D721Med (cell line): ENCODE measurements at regions not wholly inside any gene's neighbourhood (a gene's known extent, or its start where the extent isn't known, plus 50 kb on each side); places are given as distances from the start of the nearest gene placed in this dataset.

Experiments
- DNase-seq: peaks from one replicate; pipeline ENCODE4 v3.0.0; 2011; ENCODE audit warnings: low spot score; ENCODE audit not compliant: insufficient read length
- FAIRE-seq: peaks from 2 replicates; lab custom pipeline; 2011; peaks lifted over from hg19 to GRCh38; lab: Jason Lieb, UNC
- CTCF ChIP-seq: IDR thresholded peaks from 2 replicates; pipeline ENCODE4 v1.5.1; 2012; ENCODE audit warnings: mild to moderate bottlenecking, control low read depth; ENCODE audit not compliant: insufficient read depth; ENCODE audit errors: missing control alignments

- no peak for DNase-seq
- FAIRE-seq: no peak
- TF ChIP-seq CTCF: no peak
Observed at GRCh38 chr1:229753764-229754551, 127.9 kb downstream of the URB2 start.

GRCh38 chr1:229756666-229757065, 130.6 kb downstream of the URB2 start:
- DNase-seq (no peak), FAIRE-seq (no peak)
- no peak for TF ChIP-seq CTCF

GRCh38 chr1:229757226-229757625, 131.2 kb downstream of the URB2 start:
- DNase-seq (no peak), FAIRE-seq (no peak)
- no peak for TF ChIP-seq CTCF

- no peak for DNase-seq
- no peak for FAIRE-seq
- TF ChIP-seq CTCF: no peak
Observed at GRCh38 chr1:229758101-229759036, 132.3 kb downstream of the URB2 start.

GRCh38 chr1:229759037-229759435, 133.0 kb downstream of the URB2 start:
- FAIRE-seq: no peak
- TF ChIP-seq CTCF: no peak
- no peak for DNase-seq

GRCh38 chr1:229759586-229759985, 133.5 kb downstream of the URB2 start:
- no peak for TF ChIP-seq CTCF
- FAIRE-seq (no peak), DNase-seq (no peak)

- no peak for TF ChIP-seq CTCF
- no peak for FAIRE-seq
- no peak for DNase-seq
Observed at GRCh38 chr1:229760478-229760996, 134.5 kb downstream of the URB2 start.
